NB4 (cell line): ENCODE measurements at regions not wholly inside any gene's neighbourhood (a gene's known extent, or its start where the extent isn't known, plus 50 kb on each side); places are given as distances from the start of the nearest gene placed in this dataset.

Experiments used
- DNase-seq: peaks from one replicate; pipeline ENCODE4 v3.0.0; 2010; ENCODE audit warnings: low read depth
- H3K4me3 ChIP-seq: one replicate; pipeline ENCODE4 v1.5.1; 2011; ENCODE audit warnings: mild to moderate bottlenecking, low read depth, low read length, moderate library complexity
- CTCF ChIP-seq: IDR thresholded peaks from one replicate; pipeline ENCODE4 v1.5.1; 2012; ENCODE audit warnings: low read depth, low read length
- MYC ChIP-seq: IDR thresholded peaks from 2 replicates; pipeline ENCODE4 v1.6.1; 2011; ENCODE audit warnings: low read depth, low read length
- POLR2A ChIP-seq: IDR thresholded peaks from 2 replicates; pipeline ENCODE4 v1.6.1; 2011; ENCODE audit warnings: mild to moderate bottlenecking; ENCODE audit not compliant: insufficient read length; ENCODE audit errors: extremely low read depth
- TF ChIP-seq, protein P1 (sequence below): IDR thresholded peaks from 2 replicates; pipeline ENCODE4 v1.6.1; 2011; ENCODE audit warnings: low read depth, low read length

DNA sequence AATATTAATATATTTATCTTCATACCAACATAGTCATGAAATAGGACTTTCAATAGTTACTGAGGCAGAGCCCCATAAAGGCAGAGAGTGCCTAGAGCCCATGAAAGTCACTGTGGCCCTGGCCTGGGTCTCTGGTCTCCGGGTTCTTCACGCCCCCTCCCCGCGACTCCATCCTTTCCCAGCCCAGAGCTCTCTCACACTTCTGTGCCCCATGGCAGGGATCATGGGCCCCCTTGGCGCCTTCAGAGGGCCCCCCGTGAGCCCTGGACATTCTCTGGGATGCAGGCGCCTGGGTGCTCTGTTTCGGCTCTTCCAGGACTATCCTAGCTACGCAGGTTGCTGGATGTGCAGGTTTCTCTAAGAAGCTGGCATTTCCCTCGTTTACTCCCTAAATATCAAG is 228.4 kb downstream of the TEX29 start:
- H3K4me3 ChIP-seq: no peak overlapping the region
- TF ChIP-seq CTCF (no peak), MYC (no peak), POLR2A (no peak)
- TF ChIP-seq, protein P1, sequence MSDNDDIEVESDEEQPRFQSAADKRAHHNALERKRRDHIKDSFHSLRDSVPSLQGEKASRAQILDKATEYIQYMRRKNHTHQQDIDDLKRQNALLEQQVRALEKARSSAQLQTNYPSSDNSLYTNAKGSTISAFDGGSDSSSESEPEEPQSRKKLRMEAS: no peak
- no peak for DNase-seq

- TF ChIP-seq MYC (no peak), POLR2A (no peak), CTCF (no peak)
- TF ChIP-seq, protein P1: no peak
- no peak overlapping the region for H3K4me3 ChIP-seq
- DNase-seq: no peak
Observed at GRCh38 chr13:111549464-111549863, 229.0 kb downstream of the TEX29 start.

DNA sequence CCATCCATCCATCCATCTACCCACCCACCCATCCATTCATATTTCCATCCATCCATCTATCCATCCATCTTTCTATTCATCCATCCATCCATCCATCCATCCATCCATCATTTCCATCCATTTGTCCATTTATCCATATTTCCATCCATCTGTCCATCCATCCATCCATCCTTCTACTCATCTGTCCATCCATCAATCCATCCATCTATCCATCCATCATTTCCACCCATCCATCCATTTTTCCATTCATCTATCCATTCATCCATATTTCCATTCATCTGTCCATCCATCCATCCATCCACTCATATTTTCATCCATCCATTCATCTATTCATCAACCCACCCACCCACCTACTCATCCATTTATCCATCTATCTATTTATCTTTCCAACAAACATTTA is 229.6 kb downstream of the TEX29 start:
- no peak for DNase-seq
- TF ChIP-seq POLR2A (no peak), MYC (no peak), CTCF (no peak)
- TF ChIP-seq, protein P1: no peak
- H3K4me3 ChIP-seq: no peak overlapping the region

- TF ChIP-seq POLR2A (no peak), MYC (no peak), CTCF (no peak)
- TF ChIP-seq, protein P1: no peak
- no peak overlapping the region for H3K4me3 ChIP-seq
- no peak for DNase-seq
Observed at GRCh38 chr13:111551204-111551820, 230.9 kb downstream of the TEX29 start.

- H3K4me3 ChIP-seq: no peak overlapping the region
- TF ChIP-seq, protein P1: no peak
- TF ChIP-seq CTCF: no peak
- no peak for TF ChIP-seq MYC
- no peak for TF ChIP-seq POLR2A
- DNase-seq: no peak
Observed at GRCh38 chr13:111552891-111553655, 232.6 kb downstream of the TEX29 start.
